BLaER1 treated with 17β-estradiol and CSF1 and Interleukin-3, amounts not matched to agents 10 nM and 100 nM (cell line): ENCODE measurements at regions not wholly inside any gene's neighbourhood (a gene's known extent, or its start where the extent isn't known, plus 50 kb on each side); places are given as distances from the start of the nearest gene placed in this dataset.

Experiments used
- H3K27ac ChIP-seq, 11 experiments: shearing (Covaris generic); formaldehyde crosslinking; 2 replicates each; pipeline ENCODE4 v1.8.1; 2022
- H3K27me3 ChIP-seq, 11 experiments: shearing (Covaris generic); formaldehyde crosslinking; 2 replicates each; pipeline ENCODE4 v1.8.1; 2022
- H3K36me3 ChIP-seq, 11 experiments: shearing (Covaris generic); formaldehyde crosslinking; 2 replicates each; pipeline ENCODE4 v1.8.1; 2022
- H3K4me1 ChIP-seq, 10 experiments: shearing (Covaris generic); formaldehyde crosslinking; 2 replicates each; pipeline ENCODE4 v1.8.1; 2022
- H3K4me2 ChIP-seq, 11 experiments: shearing (Covaris generic); formaldehyde crosslinking; 2 replicates each; pipeline ENCODE4 v1.8.1; 2022
- H3K4me3 ChIP-seq, 10 experiments: shearing (Covaris generic); formaldehyde crosslinking; 2 replicates each; pipeline ENCODE4 v1.8.1; 2022
- H3K9ac ChIP-seq, 11 experiments: shearing (Covaris generic); formaldehyde crosslinking; 2 replicates each; pipeline ENCODE4 v1.8.1; 2022
- H3K9me3 ChIP-seq, 11 experiments: shearing (Covaris generic); formaldehyde crosslinking; replicated peaks in 1 of 11; 2 replicates each; pipeline ENCODE4 v1.8.1; 2022
- H4K20me1 ChIP-seq, 11 experiments: shearing (Covaris generic); formaldehyde crosslinking; 2 replicates each; pipeline ENCODE4 v1.8.1; 2022
- Cebpa-rat ChIP-seq, 11 experiments: shearing (Covaris generic); IDR thresholded peaks; 2 replicates each; pipeline ENCODE4 v1.8.1; 2022

DNA sequence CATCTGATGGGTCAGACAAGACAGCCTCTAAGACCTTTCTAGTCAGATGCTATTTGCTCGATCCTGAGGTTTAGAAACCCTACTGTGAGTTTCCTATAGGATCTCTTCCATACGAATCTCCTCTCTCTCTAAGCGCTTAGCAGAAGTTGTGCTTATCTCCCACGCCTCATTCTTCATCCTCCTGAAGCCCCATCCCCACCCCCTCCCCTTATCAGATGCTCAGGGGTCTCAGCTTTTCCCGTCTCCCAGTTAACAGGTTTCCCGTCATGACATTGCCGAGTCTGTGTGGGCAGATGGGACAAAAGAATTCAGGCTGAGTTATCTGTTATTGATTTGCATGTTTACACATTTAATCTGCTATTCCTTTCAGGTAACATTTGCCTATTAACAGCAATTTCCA lies 99.0 kb upstream of the PIRT start:
- H3K4me1 ChIP-seq: no peaks in the 10 kb centered on the region
- TF ChIP-seq Cebpa-rat (IDR thresholded peaks at IDR 0.05): no peak

DNA sequence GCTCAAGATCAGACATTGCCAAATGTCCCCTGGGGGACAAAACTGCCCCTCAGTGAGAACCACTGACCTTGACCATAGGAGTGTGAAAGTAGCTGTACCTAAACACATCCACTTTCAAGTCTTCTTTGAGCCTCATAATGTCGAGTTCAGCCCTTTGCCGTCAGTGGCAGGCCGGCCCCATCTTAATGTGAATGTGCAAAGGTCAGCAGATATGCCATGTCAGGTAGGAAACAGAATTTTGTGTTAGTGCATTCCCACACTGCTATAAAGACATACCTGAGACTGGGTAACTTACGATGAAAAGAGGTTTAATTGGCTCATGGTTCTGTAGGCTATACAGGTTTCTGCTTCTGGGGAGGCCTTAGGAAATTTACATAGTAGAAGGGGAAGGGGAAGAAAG lies 95.1 kb upstream of the PIRT start:
- no peak overlapping the region for H3K27ac ChIP-seq
- no peaks in the 10 kb centered on the region for H3K27me3 ChIP-seq
- peaks cover 0 to 8% (median 0%) of the 10 kb centered on the region in 11 experiments; a peak in 7 of 22 replicates for H3K9me3 ChIP-seq
- H3K4me3 ChIP-seq: no peak overlapping the region
- TF ChIP-seq Cebpa-rat (IDR thresholded peaks at IDR 0.05): no peak
- H3K36me3 ChIP-seq: no peaks in the 10 kb centered on the region
- peaks cover 0 to 2% (median 0%) of the 10 kb centered on the region in 10 experiments; a peak in 2 of 20 replicates for H3K4me1 ChIP-seq
- H3K9ac ChIP-seq: no peak overlapping the region
- no peak overlapping the region for H3K4me2 ChIP-seq
- no peaks in the 10 kb centered on the region for H4K20me1 ChIP-seq

More for the DNA sequence above, 99.0 kb upstream of the PIRT start:
- Histone ChIP-seq H3K36me3 (no peaks in the 10 kb centered on the region), H3K4me2 (no peak overlapping the region), H3K27ac (no peak overlapping the region), H3K9ac (no peak overlapping the region), H4K20me1 (no peaks in the 10 kb centered on the region), H3K9me3 (peaks cover 0 to 8% (median 0%) of the 10 kb centered on the region in 11 experiments; a peak in 7 of 22 replicates), H3K4me3 (no peak overlapping the region), H3K27me3 (no peaks in the 10 kb centered on the region)

DNA sequence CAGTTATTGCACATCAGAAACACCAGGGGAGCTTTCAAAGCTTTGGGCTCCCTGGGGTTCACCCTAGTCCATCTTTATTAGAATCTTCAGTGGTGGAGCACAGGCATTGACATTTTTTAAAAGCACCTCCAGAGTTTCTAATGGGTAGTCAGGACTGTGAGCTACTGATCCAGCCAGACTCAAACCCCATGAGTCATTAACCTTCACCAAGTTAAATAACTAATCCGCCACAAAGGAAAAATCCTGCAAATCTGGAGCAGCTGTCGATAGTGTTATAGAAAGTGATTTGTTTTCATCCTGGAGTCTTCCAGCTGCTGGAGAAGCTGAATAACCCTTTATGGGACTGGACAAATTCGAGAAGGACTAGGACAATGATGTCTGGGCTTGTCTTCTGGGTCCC lies 93.2 kb upstream of the PIRT start:
- Histone ChIP-seq H3K27ac (no peak overlapping the region), H3K27me3 (no peaks in the 10 kb centered on the region), H3K9me3 (peaks cover 0 to 8% (median 0%) of the 10 kb centered on the region in 11 experiments; a peak in 7 of 22 replicates), H3K4me2 (no peak overlapping the region), H3K9ac (no peak overlapping the region), H3K4me3 (no peak overlapping the region), H4K20me1 (no peaks in the 10 kb centered on the region), H3K36me3 (no peaks in the 10 kb centered on the region), H3K4me1 (peaks cover 0 to 5% (median 0%) of the 10 kb centered on the region in 10 experiments; a peak in 2 of 20 replicates)
- TF ChIP-seq Cebpa-rat (IDR thresholded peaks at IDR 0.05): no peak

DNA sequence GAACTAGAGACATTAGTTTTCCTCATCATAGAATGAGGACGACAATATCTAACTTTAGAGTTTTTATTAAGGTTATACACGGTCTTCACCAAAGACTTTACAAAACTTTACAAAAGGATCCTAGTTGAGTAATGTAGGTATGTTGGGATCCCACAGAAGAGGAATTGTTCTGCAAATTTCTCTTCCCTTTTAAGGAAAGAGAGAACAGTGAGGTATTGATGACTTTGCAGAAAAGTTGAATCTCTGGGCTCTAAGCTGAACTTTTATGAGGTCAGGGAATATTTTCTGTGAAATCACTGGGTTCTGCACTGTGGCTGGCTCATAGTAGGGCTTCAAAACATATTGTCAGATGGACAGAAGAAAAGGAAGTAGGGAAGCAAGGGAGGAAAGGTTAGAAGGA lies 89.8 kb upstream of the PIRT start:
- Histone ChIP-seq H3K4me2 (0 out of 22 replicates have a peak overlapping the region, but pooled peaks of 1 of the 11 experiments have one; percentile 14), H3K4me1 (peaks cover 0 to 5% (median 0%) of the 10 kb centered on the region in 10 experiments; a peak in 2 of 20 replicates), H3K36me3 (no peaks in the 10 kb centered on the region), H4K20me1 (no peaks in the 10 kb centered on the region), H3K9me3 (no peaks in the 10 kb centered on the region; a peak in 1 of 22 replicates), H3K4me3 (no peak overlapping the region), H3K9ac (no peak overlapping the region), H3K27me3 (no peaks in the 10 kb centered on the region), H3K27ac (no peak overlapping the region)
- TF ChIP-seq Cebpa-rat (IDR thresholded peaks at IDR 0.05): no peak

DNA sequence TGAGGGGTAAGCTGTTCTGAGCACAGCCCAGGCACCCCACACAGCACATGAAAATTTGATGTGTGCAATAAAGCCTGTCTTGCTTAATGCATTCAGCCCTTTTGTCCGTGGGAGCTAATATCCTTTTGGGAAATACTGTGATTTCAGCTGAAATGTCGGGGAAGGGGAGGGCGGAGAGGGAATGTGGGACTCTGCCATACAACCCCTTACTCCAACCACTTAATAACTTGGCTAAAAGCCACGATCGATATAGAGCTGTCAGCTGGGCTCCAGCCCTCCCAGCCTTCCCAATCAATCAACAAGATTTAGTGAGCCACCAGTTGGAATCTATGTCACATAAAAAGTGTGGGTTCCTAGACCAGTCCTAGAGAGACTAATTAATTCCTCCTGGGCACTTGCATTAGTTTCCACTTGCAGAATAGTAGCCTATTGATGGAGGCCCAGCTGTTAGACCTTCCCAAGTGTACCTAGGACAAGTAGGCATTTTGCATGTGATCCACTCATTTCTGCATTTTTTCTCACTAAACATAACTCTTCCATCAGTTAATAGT lies 82.7 kb upstream of the PIRT start:
- Histone ChIP-seq H3K9ac (no peak overlapping the region), H4K20me1 (no peaks in the 10 kb centered on the region; a peak in 1 of 22 replicates)
- no peak for TF ChIP-seq Cebpa-rat (IDR thresholded peaks at IDR 0.05)

DNA sequence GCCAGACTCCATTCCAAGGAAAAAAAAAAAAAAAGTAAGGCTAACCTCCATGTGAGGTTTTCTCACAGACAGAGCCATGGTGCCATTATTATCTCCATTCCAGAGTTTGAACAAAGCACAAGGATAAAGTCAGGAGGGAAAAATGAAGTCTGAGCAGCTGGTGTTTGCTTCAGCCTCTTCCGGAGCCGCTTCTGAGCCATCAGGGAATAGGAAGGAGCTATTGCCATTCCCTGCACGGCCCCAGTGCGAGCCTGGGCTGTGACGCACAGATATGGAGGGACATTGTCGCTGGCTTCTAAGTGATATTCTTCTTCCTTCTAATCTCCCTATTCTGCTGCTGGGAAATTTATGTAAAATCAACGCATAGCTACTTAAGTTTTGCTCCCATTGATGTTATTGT lies 69.5 kb upstream of the PIRT start:
- no peak overlapping the region for H3K4me3 ChIP-seq
- H3K27me3 ChIP-seq: no peaks in the 10 kb centered on the region
- TF ChIP-seq Cebpa-rat (IDR thresholded peaks at IDR 0.05): no peak
- H3K9me3 ChIP-seq: peaks cover 17 to 22% (median 20%) of the 10 kb centered on the region in 11 experiments
- no peaks in the 10 kb centered on the region; a peak in 1 of 22 replicates for H3K36me3 ChIP-seq
- H3K4me2 ChIP-seq: no peak overlapping the region
- no peak overlapping the region for H3K9ac ChIP-seq
- H4K20me1 ChIP-seq: no peaks in the 10 kb centered on the region
- no peak overlapping the region for H3K27ac ChIP-seq
- H3K4me1 ChIP-seq: no peaks in the 10 kb centered on the region

More for the DNA sequence above, 82.7 kb upstream of the PIRT start:
- no peaks in the 10 kb centered on the region for H3K9me3 ChIP-seq
- no peak overlapping the region for H3K4me3 ChIP-seq
- H3K36me3 ChIP-seq: no peaks in the 10 kb centered on the region
- no peak overlapping the region for H3K4me2 ChIP-seq
- H3K27me3 ChIP-seq: no peaks in the 10 kb centered on the region
- no peak overlapping the region for H3K27ac ChIP-seq
- H3K4me1 ChIP-seq: no peaks in the 10 kb centered on the region

DNA sequence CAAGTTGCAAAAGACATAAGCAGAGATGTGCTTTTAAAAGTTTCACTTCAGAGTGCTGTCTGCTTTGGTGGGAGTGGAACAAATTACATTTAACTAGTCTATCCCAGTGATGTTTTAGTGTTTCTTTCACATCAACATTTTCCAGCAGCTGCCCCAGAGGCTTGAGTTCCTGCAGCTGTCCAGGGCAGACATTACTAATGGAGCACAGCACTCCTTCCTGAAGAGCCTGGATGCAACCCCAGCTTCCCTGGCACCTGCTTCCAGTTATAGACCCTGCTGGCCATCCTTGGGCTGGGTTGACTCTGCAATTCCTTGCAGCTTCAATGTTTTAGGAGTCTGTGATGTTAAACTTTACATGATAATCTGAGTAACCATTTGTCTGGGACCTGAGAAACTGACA lies 61.4 kb upstream of the PIRT start:
- Histone ChIP-seq H3K27me3 (no peaks in the 10 kb centered on the region), H3K4me2 (no peak overlapping the region), H3K9ac (no peak overlapping the region), H3K4me1 (no peaks in the 10 kb centered on the region), H3K9me3 (peaks cover 0 to 13% (median 5%) of the 10 kb centered on the region in 11 experiments; a peak in 8 of 22 replicates), H3K4me3 (no peak overlapping the region), H3K36me3 (no peaks in the 10 kb centered on the region), H4K20me1 (no peaks in the 10 kb centered on the region), H3K27ac (no peak overlapping the region)
- no peak for TF ChIP-seq Cebpa-rat (IDR thresholded peaks at IDR 0.05)

DNA sequence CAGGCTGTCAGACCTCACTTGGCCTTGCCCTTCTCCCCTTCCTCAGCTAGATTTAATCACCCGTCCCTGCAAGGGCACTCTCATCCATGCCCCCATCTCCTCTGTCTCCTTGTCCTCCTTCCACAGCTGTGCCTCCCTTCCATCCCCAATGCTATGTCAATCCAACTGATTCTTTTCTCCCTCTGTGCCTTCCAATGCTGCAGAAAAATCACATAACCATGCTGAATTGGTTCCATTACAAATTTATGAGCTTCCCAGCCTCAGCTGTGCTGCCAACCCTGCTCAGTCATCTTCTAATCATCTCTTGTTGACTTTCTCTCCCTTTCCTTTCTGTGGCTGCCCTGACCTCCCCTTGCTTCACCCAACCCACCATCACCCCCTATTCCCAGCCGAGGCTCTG lies 56.3 kb upstream of the PIRT start:
- H3K27ac ChIP-seq: no peak overlapping the region
- H3K4me2 ChIP-seq: no peak overlapping the region
- TF ChIP-seq Cebpa-rat (IDR thresholded peaks at IDR 0.05): no peak
- no peaks in the 10 kb centered on the region for H3K27me3 ChIP-seq
- no peaks in the 10 kb centered on the region for H4K20me1 ChIP-seq
- H3K36me3 ChIP-seq: no peaks in the 10 kb centered on the region
- no peak overlapping the region for H3K9ac ChIP-seq
- H3K4me3 ChIP-seq: no peak overlapping the region
- H3K9me3 ChIP-seq: peaks cover 0 to 13% (median 5%) of the 10 kb centered on the region in 11 experiments; a peak in 8 of 22 replicates
- H3K4me1 ChIP-seq: peaks cover 0 to 3% (median 1%) of the 10 kb centered on the region in 10 experiments; a peak in 12 of 20 replicates

DNA sequence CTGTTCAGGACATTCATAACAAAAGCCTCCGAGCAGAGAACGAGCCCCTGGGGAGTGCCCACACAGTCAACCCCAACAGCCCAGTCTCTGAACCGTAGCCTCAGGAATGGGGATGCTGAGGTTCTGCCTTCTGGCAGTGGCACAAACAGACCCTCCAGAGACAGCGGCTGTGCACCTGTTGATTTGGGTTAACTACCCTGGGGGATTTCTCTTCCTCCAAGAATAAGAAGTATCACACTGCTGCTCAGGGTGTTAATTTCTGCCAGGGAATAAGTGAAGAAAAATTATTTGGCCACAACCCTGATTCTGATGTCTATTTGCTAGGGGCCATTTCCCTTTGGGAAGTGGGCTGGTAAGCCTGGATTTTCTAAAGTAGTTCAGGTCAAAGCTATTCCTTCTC lies 51.0 kb upstream of the PIRT start:
- no peak for TF ChIP-seq Cebpa-rat (IDR thresholded peaks at IDR 0.05)
- Histone ChIP-seq H3K27ac (no peak overlapping the region), H4K20me1 (no peaks in the 10 kb centered on the region), H3K4me1 (peaks cover 0 to 21% (median 13%) of the 10 kb centered on the region in 10 experiments; a peak in 15 of 20 replicates), H3K4me2 (peak overlapping the region in 8 of 11 experiments; percentile 46 to 84 (median 67); a peak in 16 of 22 replicates), H3K9me3 (0 out of 22 replicates have a peak, but pooled peaks cover 0 to 6% (median 0%) of the 10 kb centered on the region in 11 experiments), H3K27me3 (no peaks in the 10 kb centered on the region), H3K36me3 (no peaks in the 10 kb centered on the region), H3K4me3 (no peak overlapping the region), H3K9ac (peak overlapping the region in 1 of 11 experiments; percentile 40; a peak in 2 of 22 replicates)
